ENCODE measurements at regions not wholly inside any gene's neighbourhood (a gene's known extent, or its start where the extent isn't known, plus 50 kb on each side); places are given as distances from the start of the nearest gene placed in this dataset.

DNA sequence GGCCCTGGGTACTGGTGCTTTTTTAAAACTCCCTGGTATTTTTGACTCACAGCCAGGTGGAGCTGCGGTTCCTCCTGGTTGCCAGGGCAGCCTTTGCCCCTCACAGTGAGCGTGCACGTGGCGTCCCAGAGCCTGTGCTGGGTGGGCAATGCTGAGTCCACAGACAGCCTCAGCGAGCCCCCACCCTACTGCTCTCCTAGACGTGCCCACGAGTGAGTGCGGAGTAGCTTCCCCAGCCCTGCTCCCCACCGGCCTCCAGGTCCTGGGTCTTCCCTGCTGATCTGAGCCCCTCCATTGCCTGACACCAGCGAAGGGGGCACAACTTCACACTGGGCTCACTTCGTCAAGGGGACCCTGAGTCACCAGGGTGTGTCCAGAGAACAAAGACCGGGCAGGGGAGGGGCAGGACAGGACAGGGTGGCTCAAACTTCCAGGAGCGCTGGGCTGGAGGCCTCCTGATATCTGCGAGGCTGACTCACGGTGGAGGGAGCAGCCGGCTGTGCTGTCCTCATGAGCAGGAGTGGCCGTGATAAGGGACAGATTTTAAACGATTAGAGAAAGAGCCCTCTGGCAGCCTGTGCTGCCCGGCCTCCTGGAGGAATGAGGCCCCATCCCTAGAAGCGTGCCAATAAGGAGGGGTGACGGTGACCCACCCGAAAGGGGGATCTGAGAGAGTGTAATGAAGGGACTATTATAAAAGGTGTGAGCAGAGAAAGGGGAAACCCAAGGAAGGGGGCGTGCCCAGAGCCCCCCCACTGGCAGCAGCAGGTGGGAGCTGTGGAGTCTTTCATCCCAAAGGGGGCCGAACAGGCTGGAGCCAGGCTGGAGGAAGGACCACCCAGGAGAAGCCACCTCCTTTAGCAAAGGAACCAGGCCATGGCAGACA lies 129.3 kb upstream of the FGF3 start:
- Histone ChIP-seq H2BK15ac (ENCODE audit: low read depth, low read length) (no peak overlapping the region), H4K5ac (ENCODE audit: insufficient read length, low read depth, low read length) (no peak overlapping the region), H3K27ac (ENCODE audit: insufficient read length, low read depth, low read length) (no peak overlapping the region), H3T11ph (ENCODE audit: low read length) (no peak overlapping the region), H3K4me1 (ENCODE audit: insufficient read depth, low read length) (no peaks in the 10 kb centered on the region), H3K9ac (ENCODE audit: extremely low read depth, insufficient read length, low read length) (no peak overlapping the region), H2BK5ac (ENCODE audit: insufficient read length, low read length) (no peak overlapping the region), H2BK120ac (ENCODE audit: low read depth, low read length, poor library complexity, severe bottlenecking) (no peak overlapping the region), H3K23me2 (ENCODE audit: insufficient read length, low read depth, low read length, poor library complexity, severe bottlenecking) (no peaks in the 10 kb centered on the region), H3K56ac (ENCODE audit: insufficient read length, low read depth, low read length) (no peak overlapping the region), H3K18ac (ENCODE audit: insufficient read length, low read depth, low read length) (peak overlapping the region; percentile 0), H2BK12ac (ENCODE audit: insufficient read length, low read depth, low read length) (no peak overlapping the region), H3K79me2 (ENCODE audit: insufficient read depth, low read length) (no peaks in the 10 kb centered on the region), H4K20me1 (ENCODE audit: control insufficient read depth, insufficient read depth, insufficient read length) (no peaks in the 10 kb centered on the region), H2AFZ (ENCODE audit: low read length) (no peak overlapping the region), H3K23ac (ENCODE audit: insufficient read length, low read depth, low read length) (no peak overlapping the region), H3K79me1 (ENCODE audit: insufficient read depth, low read depth, low read length, poor library complexity, severe bottlenecking) (no peaks in the 10 kb centered on the region), H4K8ac (replicated peaks; ENCODE audit: insufficient read length, low read depth, low read length) (no peak overlapping the region), H4K91ac (ENCODE audit: insufficient read length, low read depth, low read length) (no peak overlapping the region), H3K9me3 (ENCODE audit: control insufficient read depth, low read depth, low read length) (no peaks in the 10 kb centered on the region), H2AK5ac (ENCODE audit: insufficient read length, low read length) (no peak overlapping the region), H3K27me3 (ENCODE audit: insufficient read depth, low read length) (no peaks in the 10 kb centered on the region), H3K4me2 (ENCODE audit: insufficient read depth, insufficient read length, low read length) (no peak overlapping the region), H3K14ac (ENCODE audit: insufficient read depth, low read length) (no peak overlapping the region), H2BK20ac (ENCODE audit: low read depth, low read length, poor library complexity, severe bottlenecking) (no peak overlapping the region), H3K4ac (ENCODE audit: low read depth, low read length) (no peak overlapping the region)
- H3K27ac Mint-ChIP-seq, result no peak overlapping the region; a peak in 1 of 7 replicates
- TF ChIP-seq, protein P1, sequence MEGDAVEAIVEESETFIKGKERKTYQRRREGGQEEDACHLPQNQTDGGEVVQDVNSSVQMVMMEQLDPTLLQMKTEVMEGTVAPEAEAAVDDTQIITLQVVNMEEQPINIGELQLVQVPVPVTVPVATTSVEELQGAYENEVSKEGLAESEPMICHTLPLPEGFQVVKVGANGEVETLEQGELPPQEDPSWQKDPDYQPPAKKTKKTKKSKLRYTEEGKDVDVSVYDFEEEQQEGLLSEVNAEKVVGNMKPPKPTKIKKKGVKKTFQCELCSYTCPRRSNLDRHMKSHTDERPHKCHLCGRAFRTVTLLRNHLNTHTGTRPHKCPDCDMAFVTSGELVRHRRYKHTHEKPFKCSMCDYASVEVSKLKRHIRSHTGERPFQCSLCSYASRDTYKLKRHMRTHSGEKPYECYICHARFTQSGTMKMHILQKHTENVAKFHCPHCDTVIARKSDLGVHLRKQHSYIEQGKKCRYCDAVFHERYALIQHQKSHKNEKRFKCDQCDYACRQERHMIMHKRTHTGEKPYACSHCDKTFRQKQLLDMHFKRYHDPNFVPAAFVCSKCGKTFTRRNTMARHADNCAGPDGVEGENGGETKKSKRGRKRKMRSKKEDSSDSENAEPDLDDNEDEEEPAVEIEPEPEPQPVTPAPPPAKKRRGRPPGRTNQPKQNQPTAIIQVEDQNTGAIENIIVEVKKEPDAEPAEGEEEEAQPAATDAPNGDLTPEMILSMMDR (conservative IDR thresholded peaks at IDR 0.05), result peak; percentile 62
- H3K9me3 Mint-ChIP-seq, result peaks cover 4 to 9% of the 10 kb centered on the region in 2 experiments; a peak in 3 of 5 replicates
- H3K4me1 Mint-ChIP-seq, result peaks cover 22 to 23% of the 10 kb centered on the region in 2 experiments
- no peak overlapping the region for H3K4me3 Mint-ChIP-seq
- peaks cover 19% of the 10 kb centered on the region for H3K27me3 Mint-ChIP-seq (ENCODE audit: low read depth)
- peaks cover 0 to 3% (median 0%) of the 10 kb centered on the region in 3 experiments; a peak in 2 of 7 replicates for H3K36me3 Mint-ChIP-seq (ENCODE audit: insufficient read depth in 1 of 3, low read depth in 3 of 3)
- no CpG with 5 or more reads among the region's 24 CpGs for WGBS (ENCODE audit: extremely low coverage, insufficient read length, low lambda C conversion rate)
- DNase-seq, result peak; percentile 62
